K562 (cell line): ENCODE measurements at regions not wholly inside any gene's neighbourhood (a gene's known extent, or its start where the extent isn't known, plus 50 kb on each side); places are given as distances from the start of the nearest gene placed in this dataset.

Source experiments
- ARID1B ChIP-seq: fragments of 450-650 bp; IDR thresholded peaks from 2 replicates; pipeline ENCODE4 v1.6.1; 2016; ENCODE audit warnings: antibody characterized with exemption, mild to moderate bottlenecking, inconsistent platforms
- ATF2 ChIP-seq: sonication (generic); formaldehyde crosslinking; IDR thresholded peaks from 2 replicates; pipeline ENCODE4 v1.8.1; 2022; ENCODE audit warnings: missing genetic modification reagents
- ATF4 ChIP-seq: fragments of 450-650 bp; formaldehyde crosslinking; IDR thresholded peaks from 2 replicates; pipeline ENCODE4 v1.4.0; 2022; ENCODE audit warnings: mild to moderate bottlenecking, moderate library complexity
- CXXC5 ChIP-seq: fragments of 250-450 bp; sonication (Bioruptor Pico); IDR thresholded peaks from 2 replicates; pipeline ENCODE4 v1.8.0; 2022; ENCODE audit warnings: inconsistent platforms, mild to moderate bottlenecking, moderate library complexity
- DMBX1 ChIP-seq: fragments of 250-450 bp; sonication (Bioruptor Pico); IDR thresholded peaks from 2 replicates; pipeline ENCODE4 v1.8.0; 2022; ENCODE audit warnings: inconsistent platforms, mild to moderate bottlenecking, moderate library complexity, borderline replicate concordance
- MAX ChIP-seq: sonication (generic); formaldehyde crosslinking; IDR thresholded peaks from 2 replicates; pipeline ENCODE4 v1.9.0; 2022; ENCODE audit warnings: mild to moderate bottlenecking, missing genetic modification reagents
- MCM7 ChIP-seq, 2 experiments: fragments of 450-650 bp; IDR thresholded peaks; 2 replicates each; pipeline ENCODE4 v1.6.1; 2016 to 2018
- NCOA1 ChIP-seq: fragments of 450-650 bp; IDR thresholded peaks from 2 replicates; pipeline ENCODE4 v1.6.1; 2016; ENCODE audit warnings: low read depth
- NR2C1 ChIP-seq, 2 experiments: fragments of 450-650 bp; IDR thresholded peaks; 2 replicates each; pipeline ENCODE4 v1.6.1; 2017; ENCODE audit warnings: mild to moderate bottlenecking in 2 of 2, antibody characterized with exemption in 1 of 2, inconsistent platforms in 1 of 2, missing compliant biosample characterization in 1 of 2, missing genetic modification characterization in 1 of 2
- NR2F6 ChIP-seq: fragments of 450-650 bp; formaldehyde crosslinking; IDR thresholded peaks from 2 replicates; pipeline ENCODE4 v1.4.0; 2020; ENCODE audit warnings: mild to moderate bottlenecking
- RFX1 ChIP-seq: fragments of 450-650 bp; IDR thresholded peaks from 2 replicates; pipeline ENCODE4 v1.6.1; 2016; ENCODE audit warnings: mild to moderate bottlenecking, moderate library complexity
- SMAD4 ChIP-seq: fragments of 250-450 bp; sonication (Bioruptor Pico); conservative IDR thresholded peaks from 2 replicates; pipeline ENCODE4 v1.8.0; 2021; ENCODE audit warnings: inconsistent platforms, mild to moderate bottlenecking, moderate library complexity
- SNRNP70 ChIP-seq: fragments of 200-400 bp; formaldehyde crosslinking; optimal IDR thresholded peaks from 2 replicates; pipeline ENCODE3; 2017; ENCODE audit warnings: low read depth, low read length
- SUPT5H ChIP-seq: fragments of 450-650 bp; IDR thresholded peaks from 2 replicates; pipeline ENCODE4 v1.6.1; 2016
- TAL1 ChIP-seq: fragments of 450-650 bp; IDR thresholded peaks from 2 replicates; pipeline ENCODE4 v1.6.1; 2016; ENCODE audit warnings: mild to moderate bottlenecking
- TEAD4 ChIP-seq, 2 experiments: sonication (generic) in 1 of 2; formaldehyde crosslinking in 1 of 2; IDR thresholded peaks; 2 replicates each; pipeline versions ENCODE4 v1.6.1 to v1.8.0; 2012 to 2022; ENCODE audit warnings: borderline replicate concordance in 1 of 2, inconsistent platforms in 1 of 2, low read length in 1 of 2, mild to moderate bottlenecking in 1 of 2, missing genetic modification reagents in 1 of 2
- THAP12 ChIP-seq: fragments of 250-450 bp; sonication (Bioruptor Pico); IDR thresholded peaks from 2 replicates; pipeline ENCODE4 v1.9.0; 2021; ENCODE audit warnings: mild to moderate bottlenecking, inconsistent platforms
- TSC22D4 ChIP-seq: fragments of 450-650 bp; IDR thresholded peaks from 2 replicates; pipeline ENCODE4 v1.6.1; 2016; ENCODE audit warnings: missing genetic modification characterization, missing biosample characterization, control low read depth
- VEZF1 ChIP-seq: fragments of 200-800 bp; sonication (Bioruptor generic); IDR thresholded peaks from 2 replicates; pipeline ENCODE4 v1.6.1; 2017; ENCODE audit warnings: missing genetic modification characterization, missing compliant biosample characterization
- XRCC5 ChIP-seq: fragments of 200-400 bp; formaldehyde crosslinking; IDR thresholded peaks from 2 replicates; pipeline ENCODE4 v1.6.1; 2017; ENCODE audit warnings: low read depth, mild to moderate bottlenecking, low read length
- ZNF12 ChIP-seq: sonication (generic); formaldehyde crosslinking; IDR thresholded peaks from 2 replicates; pipeline ENCODE4 v1.4.0; 2020; ENCODE audit warnings: mild to moderate bottlenecking, missing genetic modification reagents
- ZNF551 ChIP-seq: fragments of 250-450 bp; sonication (Bioruptor Pico); IDR thresholded peaks from 2 replicates; pipeline ENCODE4 v1.5.0; 2021; ENCODE audit warnings: mild to moderate bottlenecking, moderate library complexity
- ZNF655 ChIP-seq: fragments of 250-450 bp; sonication (Bioruptor Pico); IDR thresholded peaks from 2 replicates; pipeline ENCODE4 v1.5.0; 2021
- ZNF75A ChIP-seq: fragments of 450-650 bp; formaldehyde crosslinking; IDR thresholded peaks from 2 replicates; pipeline ENCODE4 v1.4.0; 2020; ENCODE audit warnings: mild to moderate bottlenecking

GRCh38 chr4:133268205-133268604, 119.1 kb downstream of the PCDH10 start (continued):
- no peak for TF ChIP-seq DMBX1 (CRISPR knock-in tag)
- TF ChIP-seq SMAD4 (CRISPR knock-in tag), result no peak
- no peak for TF ChIP-seq THAP12 (CRISPR knock-in tag)
- TF ChIP-seq SNRNP70, result no peak
- no peak for TF ChIP-seq ZNF655
- TF ChIP-seq ZNF75A (CRISPR knock-in tag), result no peak
- TF ChIP-seq RFX1, result no peak
- TF ChIP-seq ZNF12 (CRISPR knock-in tag), result no peak
- TF ChIP-seq MCM7 (IDR thresholded peaks at IDR 0.05), result no peak
- TF ChIP-seq TAL1, result peak; percentile 85
- TF ChIP-seq XRCC5, result no peak
- TF ChIP-seq NR2F6, result no peak
- TF ChIP-seq TSC22D4 (tag), result no peak
- TF ChIP-seq TEAD4 (IDR thresholded peaks at IDR 0.05; ENCODE audit: low read length), result peak; percentile 55; the same call in 1 of the 2 replicates
- TF ChIP-seq TEAD4 (CRISPR knock-in tag; IDR thresholded peaks at IDR 0.05; ENCODE audit: borderline replicate concordance), result no peak
- TF ChIP-seq NR2C1 (IDR thresholded peaks at IDR 0.05), result peak; percentile 66
- TF ChIP-seq NR2C1 (tag; IDR thresholded peaks at IDR 0.05), result peak; percentile 81
- TF ChIP-seq ARID1B, result peak; percentile 90
- no peak for TF ChIP-seq ATF4 (CRISPR knock-in tag)
- TF ChIP-seq ATF2, result no peak
- no peak for TF ChIP-seq VEZF1 (CRISPR knock-in tag)
- TF ChIP-seq CXXC5, result peak; percentile 77
- TF ChIP-seq MAX (CRISPR knock-in tag), result no peak
- no peak for TF ChIP-seq NCOA1
- no peak for TF ChIP-seq SUPT5H
- no peak for TF ChIP-seq ZNF551 (CRISPR knock-in tag)
